Naive thymus-derived CD4-positive, alpha-beta T cell (primary cell): ENCODE measurements at regions not wholly inside any gene's neighbourhood (a gene's known extent, or its start where the extent isn't known, plus 50 kb on each side); places are given as distances from the start of the nearest gene placed in this dataset.

Experiments
- ATAC-seq: fragments of 150-1000 bp; cut with Tn5 transposase; 2 replicates; pipeline ENCODE4 v1.10.0; 2021; ENCODE audit warnings: mild to moderate bottlenecking, moderate library complexity
- CTCF ChIA-PET: fragments of 350-600 bp; sonication (Branson Sonifier 250); formaldehyde crosslinking; loops from one replicate; lab custom pipeline; 2021; ENCODE audit warnings: antibody characterized with exemption; lab: Charles Lee
- POLR2A ChIA-PET: fragments of 350-600 bp; sonication (Branson Sonifier 250); formaldehyde crosslinking; loops from one replicate; lab custom pipeline; 2021; ENCODE audit warnings: antibody characterized with exemption, inconsistent platforms; lab: Charles Lee
- DNase-seq, 9 donors: peaks; one replicate each; pipeline versions ENCODE4 v3.0.0 to v3.0.0-alpha.2; 2020 to 2022; ENCODE audit warnings: mixed read lengths in 1 of 9
- H3K27ac ChIP-seq: one replicate; pipeline ENCODE4 v1.7.0; 2013; ENCODE audit warnings: mild to moderate bottlenecking, low read depth, low read length, moderate library complexity
- H3K27me3 ChIP-seq, 2 donors: one replicate each; pipeline ENCODE4 v1.7.0; 2013; ENCODE audit warnings: low read length in 2 of 2, mild to moderate bottlenecking in 2 of 2, moderate library complexity in 2 of 2; ENCODE audit not compliant: control insufficient read depth in 2 of 2, insufficient read depth in 2 of 2
- H3K36me3 ChIP-seq, 3 experiments: 1 replicate in 2 of 3; 2 replicates in 1 of 3; pipeline ENCODE4 v1.7.0; 2013; ENCODE audit warnings: low read length in 3 of 3, mild to moderate bottlenecking in 3 of 3, moderate library complexity in 1 of 3; ENCODE audit not compliant: insufficient read depth in 3 of 3, control insufficient read depth in 2 of 3
- H3K4me1 ChIP-seq, 2 donors: one replicate each; pipeline ENCODE4 v1.7.0; 2013; ENCODE audit warnings: low read length in 2 of 2, mild to moderate bottlenecking in 2 of 2, moderate library complexity in 1 of 2; ENCODE audit not compliant: control insufficient read depth in 2 of 2, insufficient read depth in 2 of 2
- H3K4me3 ChIP-seq: 2 replicates; pipeline ENCODE4 v1.7.0; 2013; ENCODE audit warnings: mild to moderate bottlenecking, low read length
- H3K9me3 ChIP-seq, 3 experiments: 1 replicate in 2 of 3; 2 replicates in 1 of 3; pipeline ENCODE4 v1.7.0; 2013; ENCODE audit warnings: low read length in 3 of 3; ENCODE audit not compliant: control insufficient read depth in 2 of 3
- H3K27ac Mint-ChIP-seq, 9 donors: one replicate each; pipeline ENCODE4 v1.8.0; 2020 to 2022; ENCODE audit warnings: mixed read lengths in 9 of 9, mild to moderate bottlenecking in 8 of 9, moderate library complexity in 5 of 9, inconsistent platforms in 2 of 9
- H3K27me3 Mint-ChIP-seq, 5 donors: one replicate each; pipeline ENCODE4 v1.8.0; 2021 to 2022; ENCODE audit warnings: mixed read lengths in 5 of 5, mild to moderate bottlenecking in 1 of 5
- H3K36me3 Mint-ChIP-seq, 5 donors: one replicate each; pipeline ENCODE4 v1.8.0; 2020 to 2022; ENCODE audit warnings: mixed read lengths in 5 of 5, mild to moderate bottlenecking in 3 of 5, inconsistent platforms in 1 of 5
- H3K4me1 Mint-ChIP-seq, 7 donors: one replicate each; pipeline ENCODE4 v1.8.0; 2020 to 2022; ENCODE audit warnings: mixed read lengths in 7 of 7, mild to moderate bottlenecking in 3 of 7, inconsistent platforms in 1 of 7
- H3K4me3 Mint-ChIP-seq, 10 donors: one replicate each; pipeline ENCODE4 v1.8.0; 2020 to 2022; ENCODE audit warnings: mild to moderate bottlenecking in 10 of 10, mixed read lengths in 10 of 10, moderate library complexity in 6 of 10, inconsistent platforms in 2 of 10
- H3K9me3 Mint-ChIP-seq, 11 donors: one replicate each; pipeline ENCODE4 v1.8.0; 2020 to 2022; ENCODE audit warnings: mixed read lengths in 11 of 11, mild to moderate bottlenecking in 4 of 11, inconsistent platforms in 1 of 11, moderate library complexity in 1 of 11
- intact Hi-C, 2 donors: fragments of 100-400 bp; cut with micrococcal nuclease; formaldehyde crosslinking; loops; one replicate each; pipeline ENCODE4 v1.15.1; 2023

DNA sequence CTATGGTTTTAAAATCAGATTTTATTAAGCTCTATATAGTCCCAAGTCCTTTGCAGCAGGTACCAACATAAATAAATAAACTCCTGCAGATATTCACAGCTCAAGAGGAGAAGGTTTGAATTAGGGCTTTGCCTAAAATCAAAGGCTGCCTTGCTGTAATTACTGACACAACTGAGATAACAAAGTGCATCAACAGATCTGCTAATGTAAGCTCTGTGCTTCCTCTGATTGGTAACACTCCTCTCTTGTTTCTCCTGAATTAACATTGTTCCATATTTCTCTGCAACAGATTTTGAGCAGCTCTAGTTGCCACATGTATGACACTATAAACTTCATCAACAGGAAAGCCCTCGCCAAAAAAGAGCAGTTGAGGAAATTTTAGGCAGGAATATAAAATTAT is 193.6 kb downstream of the SLC39A8 start:
- intact Hi-C loops: no loop called here
- Mint-ChIP-seq H3K36me3 (no peaks in the 10 kb centered on the region), H3K9me3 (no peaks in the 10 kb centered on the region), H3K4me3 (no peak overlapping the region), H3K27ac (no peak overlapping the region), H3K27me3 (no peaks in the 10 kb centered on the region), H3K4me1 (no peaks in the 10 kb centered on the region)
- Histone ChIP-seq H3K4me3 (no peak overlapping the region), H3K4me1 (no peaks in the 10 kb centered on the region), H3K27me3 (no peaks in the 10 kb centered on the region), H3K27ac (no peak overlapping the region), H3K9me3 (no peaks in the 10 kb centered on the region), H3K36me3 (no peaks in the 10 kb centered on the region)
- ChIA-PET CTCF (no interaction called here), POLR2A (no interaction called here)
- no peak for DNase-seq
- ATAC-seq: no peak

DNA sequence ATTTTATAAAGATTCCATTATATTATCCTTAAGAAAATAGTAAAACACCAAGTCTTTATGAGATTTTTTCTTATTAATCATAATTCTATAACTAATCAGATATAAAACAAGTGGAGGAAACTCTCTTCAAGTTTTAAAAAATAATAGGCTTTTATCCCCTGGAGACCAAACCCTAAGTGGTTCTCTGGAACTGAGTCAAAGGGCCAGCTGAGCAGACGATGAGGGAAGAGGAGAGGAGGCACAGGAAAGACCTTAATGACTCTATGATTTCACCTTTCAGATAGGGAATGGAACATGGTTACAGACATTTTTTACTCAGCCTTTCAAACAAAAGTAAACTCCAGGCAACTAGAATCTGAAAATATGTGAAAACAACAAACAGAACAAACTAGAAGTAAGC is 201.8 kb downstream of the SLC39A8 start:
- H3K36me3 ChIP-seq: no peaks in the 10 kb centered on the region
- Mint-ChIP-seq H3K9me3 (no peaks in the 10 kb centered on the region), H3K4me1 (peaks cover 0 to 3% (median 0%) of the 10 kb centered on the region in 7 donors), H3K27ac (no peak overlapping the region), H3K27me3 (peaks cover 4 to 11% (median 5%) of the 10 kb centered on the region in 5 donors), H3K36me3 (no peaks in the 10 kb centered on the region), H3K4me3 (no peak overlapping the region)
- H3K9me3 ChIP-seq: no peaks in the 10 kb centered on the region
- CTCF ChIA-PET: no interaction called here
- no peak for DNase-seq
- no peak overlapping the region for H3K4me3 ChIP-seq
- no peak overlapping the region for H3K27ac ChIP-seq
- ATAC-seq: no peak
- POLR2A ChIA-PET: no interaction called here
- no peaks in the 10 kb centered on the region for H3K27me3 ChIP-seq
- intact Hi-C loops: no loop called here
- no peaks in the 10 kb centered on the region for H3K4me1 ChIP-seq

DNA sequence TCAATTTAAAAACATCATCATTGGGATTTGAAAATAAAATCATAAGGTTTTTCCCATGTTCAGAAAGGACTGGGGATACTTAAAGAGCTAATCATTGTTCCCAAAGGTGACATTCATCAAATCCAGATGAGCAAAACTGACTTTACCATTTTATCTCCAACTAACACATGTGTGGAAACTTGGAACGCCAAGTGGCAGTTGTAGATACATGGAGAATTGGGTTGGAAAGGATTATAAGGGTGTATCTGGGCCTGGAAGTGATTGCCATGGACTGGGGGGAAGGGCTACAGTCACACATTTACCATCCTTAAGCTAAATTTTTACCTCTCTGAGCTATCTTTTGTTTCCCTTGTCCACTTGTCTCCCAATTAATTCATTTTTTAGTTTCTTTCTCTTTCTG is 203.4 kb downstream of the SLC39A8 start:
- ChIA-PET POLR2A (no interaction called here), CTCF (no interaction called here)
- no peak for ATAC-seq

GRCh38 chr4:102139932-102140331 is 205.3 kb downstream of the SLC39A8 start:
- Histone ChIP-seq H3K27ac (no peak overlapping the region), H3K4me3 (no peak overlapping the region), H3K36me3 (no peaks in the 10 kb centered on the region), H3K4me1 (no peaks in the 10 kb centered on the region), H3K27me3 (no peaks in the 10 kb centered on the region), H3K9me3 (no peaks in the 10 kb centered on the region)
- Mint-ChIP-seq H3K4me1 (peaks cover 0 to 3% (median 0%) of the 10 kb centered on the region in 7 donors), H3K27ac (no peak overlapping the region), H3K4me3 (no peak overlapping the region), H3K27me3 (peaks cover 0 to 11% (median 4%) of the 10 kb centered on the region in 5 donors), H3K9me3 (no peaks in the 10 kb centered on the region), H3K36me3 (no peaks in the 10 kb centered on the region)
- ATAC-seq: no peak
- CTCF ChIA-PET: no interaction called here
- intact Hi-C loops: no loop called here
- POLR2A ChIA-PET: no interaction called here
- DNase-seq: no peak

More for the DNA sequence above, 203.4 kb downstream of the SLC39A8 start:
- H3K4me1 Mint-ChIP-seq: peaks cover 0 to 3% (median 0%) of the 10 kb centered on the region in 7 donors
- H3K27ac Mint-ChIP-seq: no peak overlapping the region
- no peak for DNase-seq
- no peaks in the 10 kb centered on the region for H3K36me3 Mint-ChIP-seq
- no peak overlapping the region for H3K4me3 Mint-ChIP-seq
- intact Hi-C loops: no loop called here
- no peaks in the 10 kb centered on the region for H3K4me1 ChIP-seq
- H3K36me3 ChIP-seq: no peaks in the 10 kb centered on the region
- H3K27me3 Mint-ChIP-seq: peaks cover 4 to 11% (median 5%) of the 10 kb centered on the region in 5 donors
- no peaks in the 10 kb centered on the region for H3K9me3 ChIP-seq
- no peak overlapping the region for H3K4me3 ChIP-seq
- no peaks in the 10 kb centered on the region for H3K27me3 ChIP-seq
- H3K27ac ChIP-seq: no peak overlapping the region
- no peaks in the 10 kb centered on the region for H3K9me3 Mint-ChIP-seq

- Histone ChIP-seq H3K36me3 (no peaks in the 10 kb centered on the region), H3K27me3 (no peaks in the 10 kb centered on the region), H3K27ac (no peak overlapping the region), H3K4me3 (no peak overlapping the region), H3K4me1 (no peaks in the 10 kb centered on the region), H3K9me3 (no peaks in the 10 kb centered on the region)
- ChIA-PET POLR2A (no interaction called here), CTCF (no interaction called here)
- ATAC-seq: no peak
- Mint-ChIP-seq H3K9me3 (no peaks in the 10 kb centered on the region), H3K36me3 (no peaks in the 10 kb centered on the region), H3K27ac (no peak overlapping the region), H3K4me1 (peaks cover 0 to 3% (median 0%) of the 10 kb centered on the region in 7 donors), H3K27me3 (peaks cover 0 to 11% (median 4%) of the 10 kb centered on the region in 5 donors), H3K4me3 (no peak overlapping the region)
- intact Hi-C loops: no loop called here
- DNase-seq: no peak
These were observed 206.1 kb downstream of the SLC39A8 start for GRCh38 chr4:102139132-102139573.

- ChIA-PET POLR2A (no interaction called here), CTCF (interaction anchor here (0.6 kb wide), 1 partner anchor 133 kb away, joined by 3 read pairs; no protein-coding TSS in a partner anchor)
- Mint-ChIP-seq H3K4me1 (peaks cover 0 to 3% (median 0%) of the 10 kb centered on the region in 7 donors), H3K27ac (no peak overlapping the region), H3K9me3 (no peaks in the 10 kb centered on the region), H3K36me3 (no peaks in the 10 kb centered on the region), H3K27me3 (peaks cover 0 to 14% (median 4%) of the 10 kb centered on the region in 5 donors), H3K4me3 (no peak overlapping the region)
- no peaks in the 10 kb centered on the region for H3K4me1 ChIP-seq
- DNase-seq (no peak), ATAC-seq (no peak)
- no peak overlapping the region for H3K4me3 ChIP-seq
- no peak overlapping the region for H3K27ac ChIP-seq
- H3K9me3 ChIP-seq: no peaks in the 10 kb centered on the region
- H3K27me3 ChIP-seq: no peaks in the 10 kb centered on the region
- intact Hi-C loops: no loop called here
- H3K36me3 ChIP-seq: no peaks in the 10 kb centered on the region
These were observed 208.1 kb downstream of the SLC39A8 start for GRCh38 chr4:102137217-102137616.

GRCh38 chr4:102129810-102130209 is 215.5 kb downstream of the SLC39A8 start:
- intact Hi-C loops: no loop called here
- Histone ChIP-seq H3K4me3 (no peak overlapping the region), H3K9me3 (peaks cover 0 to 16% (median 3%) of the 10 kb centered on the region in 3 experiments), H3K36me3 (no peaks in the 10 kb centered on the region), H3K4me1 (no peaks in the 10 kb centered on the region), H3K27ac (no peak overlapping the region), H3K27me3 (no peaks in the 10 kb centered on the region)
- CTCF ChIA-PET: no interaction called here
- no peak overlapping the region for H3K4me3 Mint-ChIP-seq
- no peaks in the 10 kb centered on the region for H3K4me1 Mint-ChIP-seq
- POLR2A ChIA-PET: no interaction called here
- H3K27me3 Mint-ChIP-seq: peaks cover 0 to 18% (median 9%) of the 10 kb centered on the region in 5 donors
- peaks cover 0 to 9% (median 0%) of the 10 kb centered on the region in 5 donors for H3K36me3 Mint-ChIP-seq
- ATAC-seq (no peak), DNase-seq (no peak)
- H3K27ac Mint-ChIP-seq: no peak overlapping the region
- peaks cover 0 to 31% (median 9%) of the 10 kb centered on the region in 11 donors for H3K9me3 Mint-ChIP-seq
